Lower leg skin (tissue), 3 donors: ENCODE measurements at regions not wholly inside any gene's neighbourhood (a gene's known extent, or its start where the extent isn't known, plus 50 kb on each side); places are given as distances from the start of the nearest gene placed in this dataset.

ENCODE experiments used
- POLR2A ChIP-seq, 2 donors: fragments of 450-650 bp; IDR thresholded peaks; one replicate each; pipeline ENCODE4 v1.6.1; 2016 to 2017; ENCODE audit warnings: antibody characterized with exemption in 2 of 2, mild to moderate bottlenecking in 1 of 2, moderate library complexity in 1 of 2
- TF ChIP-seq, protein P1 (sequence below), 3 donors: fragments of 450-650 bp; IDR thresholded peaks; one replicate each; pipeline ENCODE4 v1.5.1; 2016; ENCODE audit warnings: antibody characterized with exemption in 3 of 3, mild to moderate bottlenecking in 3 of 3, moderate library complexity in 2 of 3

DNA sequence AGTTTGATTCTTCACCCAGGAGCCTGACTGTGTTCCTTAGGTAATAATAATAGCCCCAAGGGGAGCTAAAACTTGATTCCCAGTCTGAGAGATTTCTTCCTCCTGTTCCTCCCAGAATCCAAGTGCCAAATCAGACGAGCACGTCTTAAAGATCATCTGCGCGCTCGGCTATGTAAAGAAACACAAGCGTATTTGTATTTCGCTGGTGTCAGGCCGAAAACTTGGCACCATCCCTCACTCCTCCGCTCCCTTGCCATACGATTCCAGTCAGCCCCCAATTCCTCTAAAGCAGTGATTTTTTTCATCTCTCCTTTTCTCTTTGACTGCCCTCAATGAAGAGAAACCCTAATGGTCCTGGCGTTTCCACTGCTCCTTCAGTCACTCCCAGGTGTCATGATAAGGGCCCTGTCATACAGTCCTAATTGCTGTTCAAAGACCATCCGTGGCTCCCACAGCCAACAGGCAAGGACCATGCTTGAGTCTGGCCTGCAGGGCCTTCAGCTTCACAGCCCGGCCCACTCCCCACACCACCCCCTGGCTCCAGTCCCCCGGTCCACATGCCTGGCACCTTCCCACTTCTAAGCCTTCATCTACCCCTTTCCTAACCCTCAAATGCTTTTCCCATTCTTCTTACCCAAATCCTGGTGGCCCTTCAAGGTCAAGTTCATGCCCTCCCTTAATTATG, 130.8 kb upstream of the ID2 start:
- TF ChIP-seq, protein P1, sequence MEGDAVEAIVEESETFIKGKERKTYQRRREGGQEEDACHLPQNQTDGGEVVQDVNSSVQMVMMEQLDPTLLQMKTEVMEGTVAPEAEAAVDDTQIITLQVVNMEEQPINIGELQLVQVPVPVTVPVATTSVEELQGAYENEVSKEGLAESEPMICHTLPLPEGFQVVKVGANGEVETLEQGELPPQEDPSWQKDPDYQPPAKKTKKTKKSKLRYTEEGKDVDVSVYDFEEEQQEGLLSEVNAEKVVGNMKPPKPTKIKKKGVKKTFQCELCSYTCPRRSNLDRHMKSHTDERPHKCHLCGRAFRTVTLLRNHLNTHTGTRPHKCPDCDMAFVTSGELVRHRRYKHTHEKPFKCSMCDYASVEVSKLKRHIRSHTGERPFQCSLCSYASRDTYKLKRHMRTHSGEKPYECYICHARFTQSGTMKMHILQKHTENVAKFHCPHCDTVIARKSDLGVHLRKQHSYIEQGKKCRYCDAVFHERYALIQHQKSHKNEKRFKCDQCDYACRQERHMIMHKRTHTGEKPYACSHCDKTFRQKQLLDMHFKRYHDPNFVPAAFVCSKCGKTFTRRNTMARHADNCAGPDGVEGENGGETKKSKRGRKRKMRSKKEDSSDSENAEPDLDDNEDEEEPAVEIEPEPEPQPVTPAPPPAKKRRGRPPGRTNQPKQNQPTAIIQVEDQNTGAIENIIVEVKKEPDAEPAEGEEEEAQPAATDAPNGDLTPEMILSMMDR (IDR thresholded peaks at IDR 0.05): no peak
- no peak for TF ChIP-seq POLR2A (IDR thresholded peaks at IDR 0.05)
